ENCODE measurements at regions not wholly inside any gene's neighbourhood (a gene's known extent, or its start where the extent isn't known, plus 50 kb on each side); places are given as distances from the start of the nearest gene placed in this dataset.

GRCh38 chr5:166165596-166165995 is 2125.8 kb upstream of the WWC1 start:
- H3K4me3 Mint-ChIP-seq: no peak overlapping the region
- H3K9me3 Mint-ChIP-seq: peaks cover 0 to 10% (median 2%) of the 10 kb centered on the region in 11 donors
- H3K36me3 ChIP-seq (ENCODE audit: control insufficient read depth in 2 of 3, insufficient read depth in 3 of 3, low read length in 3 of 3): no peaks in the 10 kb centered on the region
- no peak overlapping the region for H3K4me3 ChIP-seq (ENCODE audit: low read length)
- H3K4me1 Mint-ChIP-seq: no peaks in the 10 kb centered on the region
- H3K4me1 ChIP-seq (ENCODE audit: control insufficient read depth in 2 of 2, insufficient read depth in 2 of 2, low read length in 2 of 2): no peaks in the 10 kb centered on the region
- no peak overlapping the region for H3K27ac ChIP-seq (ENCODE audit: low read depth, low read length)
- H3K27me3 Mint-ChIP-seq: no peaks in the 10 kb centered on the region
- ATAC-seq (no peak), DNase-seq (no peak)
- intact Hi-C loops (cut with micrococcal nuclease): no loop called here
- no peaks in the 10 kb centered on the region for H3K9me3 ChIP-seq (ENCODE audit: control insufficient read depth in 2 of 3, low read length in 3 of 3)
- POLR2A ChIA-PET: no interaction called here
- CTCF ChIA-PET: no interaction called here
- no peak overlapping the region for H3K27ac Mint-ChIP-seq
- H3K27me3 ChIP-seq (ENCODE audit: control insufficient read depth in 2 of 2, insufficient read depth in 2 of 2, low read length in 2 of 2): no peaks in the 10 kb centered on the region
- H3K36me3 Mint-ChIP-seq: no peaks in the 10 kb centered on the region

GRCh38 chr5:166166071-166166470 is 2125.4 kb upstream of the WWC1 start:
- Mint-ChIP-seq H3K4me1 (no peaks in the 10 kb centered on the region), H3K27ac (no peak overlapping the region), H3K36me3 (no peaks in the 10 kb centered on the region), H3K27me3 (no peaks in the 10 kb centered on the region), H3K9me3 (peaks cover 0 to 12% (median 3%) of the 10 kb centered on the region in 11 donors), H3K4me3 (no peak overlapping the region)
- Histone ChIP-seq H3K27ac (ENCODE audit: low read depth, low read length) (no peak overlapping the region), H3K4me1 (ENCODE audit: control insufficient read depth in 2 of 2, insufficient read depth in 2 of 2, low read length in 2 of 2) (no peaks in the 10 kb centered on the region), H3K4me3 (ENCODE audit: low read length) (no peak overlapping the region), H3K36me3 (ENCODE audit: control insufficient read depth in 2 of 3, insufficient read depth in 3 of 3, low read length in 3 of 3) (no peaks in the 10 kb centered on the region), H3K27me3 (ENCODE audit: control insufficient read depth in 2 of 2, insufficient read depth in 2 of 2, low read length in 2 of 2) (no peaks in the 10 kb centered on the region), H3K9me3 (ENCODE audit: control insufficient read depth in 2 of 3, low read length in 3 of 3) (no peaks in the 10 kb centered on the region)
- ChIA-PET POLR2A (no interaction called here), CTCF (no interaction called here)
- no peak for DNase-seq
- no peak for ATAC-seq
- intact Hi-C loops (cut with micrococcal nuclease): no loop called here

GRCh38 chr5:166172597-166172996 is 2118.8 kb upstream of the WWC1 start:
- Mint-ChIP-seq H3K27ac (no peak overlapping the region), H3K4me1 (no peaks in the 10 kb centered on the region), H3K36me3 (no peaks in the 10 kb centered on the region), H3K27me3 (no peaks in the 10 kb centered on the region), H3K9me3 (peaks cover 0 to 23% (median 6%) of the 10 kb centered on the region in 11 donors), H3K4me3 (no peak overlapping the region)
- intact Hi-C loops (cut with micrococcal nuclease): no loop called here
- no peak overlapping the region for H3K27ac ChIP-seq (ENCODE audit: low read depth, low read length)
- no peak for DNase-seq
- H3K36me3 ChIP-seq (ENCODE audit: control insufficient read depth in 2 of 3, insufficient read depth in 3 of 3, low read length in 3 of 3): no peaks in the 10 kb centered on the region
- ATAC-seq: no peak
- H3K4me1 ChIP-seq (ENCODE audit: control insufficient read depth in 2 of 2, insufficient read depth in 2 of 2, low read length in 2 of 2): no peaks in the 10 kb centered on the region
- CTCF ChIA-PET: no interaction called here
- no peak overlapping the region for H3K4me3 ChIP-seq (ENCODE audit: low read length)
- H3K9me3 ChIP-seq (ENCODE audit: control insufficient read depth in 2 of 3, low read length in 3 of 3): no peaks in the 10 kb centered on the region
- no peaks in the 10 kb centered on the region for H3K27me3 ChIP-seq (ENCODE audit: control insufficient read depth in 2 of 2, insufficient read depth in 2 of 2, low read length in 2 of 2)
- POLR2A ChIA-PET: no interaction called here

GRCh38 chr5:166178411-166179080 is 2112.9 kb upstream of the WWC1 start:
- CTCF ChIA-PET: no interaction called here
- Histone ChIP-seq H3K36me3 (ENCODE audit: control insufficient read depth in 2 of 3, insufficient read depth in 3 of 3, low read length in 3 of 3) (no peaks in the 10 kb centered on the region), H3K9me3 (ENCODE audit: control insufficient read depth in 2 of 3, low read length in 3 of 3) (no peaks in the 10 kb centered on the region), H3K4me3 (ENCODE audit: low read length) (no peak overlapping the region), H3K27ac (ENCODE audit: low read depth, low read length) (no peak overlapping the region), H3K4me1 (ENCODE audit: control insufficient read depth in 2 of 2, insufficient read depth in 2 of 2, low read length in 2 of 2) (no peaks in the 10 kb centered on the region), H3K27me3 (ENCODE audit: control insufficient read depth in 2 of 2, insufficient read depth in 2 of 2, low read length in 2 of 2) (no peaks in the 10 kb centered on the region)
- Mint-ChIP-seq H3K4me1 (no peaks in the 10 kb centered on the region), H3K9me3 (peaks cover 0 to 37% (median 8%) of the 10 kb centered on the region in 11 donors), H3K4me3 (no peak overlapping the region), H3K36me3 (no peaks in the 10 kb centered on the region), H3K27ac (no peak overlapping the region), H3K27me3 (no peaks in the 10 kb centered on the region)
- POLR2A ChIA-PET: no interaction called here
- ATAC-seq (no peak), DNase-seq (no peak)
- intact Hi-C loops (cut with micrococcal nuclease): no loop called here

- H3K27me3 Mint-ChIP-seq: no peaks in the 10 kb centered on the region
- H3K9me3 Mint-ChIP-seq: peaks cover 2 to 24% (median 7%) of the 10 kb centered on the region in 11 donors
- ATAC-seq: no peak
- H3K9me3 ChIP-seq (ENCODE audit: control insufficient read depth in 2 of 3, low read length in 3 of 3): no peaks in the 10 kb centered on the region
- H3K4me3 ChIP-seq (ENCODE audit: low read length): no peak overlapping the region
- no peaks in the 10 kb centered on the region for H3K4me1 Mint-ChIP-seq
- POLR2A ChIA-PET: no interaction called here
- no peak overlapping the region for H3K27ac ChIP-seq (ENCODE audit: low read depth, low read length)
- no peaks in the 10 kb centered on the region for H3K4me1 ChIP-seq (ENCODE audit: control insufficient read depth in 2 of 2, insufficient read depth in 2 of 2, low read length in 2 of 2)
- H3K36me3 ChIP-seq (ENCODE audit: control insufficient read depth in 2 of 3, insufficient read depth in 3 of 3, low read length in 3 of 3): no peaks in the 10 kb centered on the region
- no peak overlapping the region for H3K4me3 Mint-ChIP-seq
- CTCF ChIA-PET: no interaction called here
- no peak for DNase-seq
- H3K36me3 Mint-ChIP-seq: no peaks in the 10 kb centered on the region
- intact Hi-C loops (cut with micrococcal nuclease): no loop called here
- no peaks in the 10 kb centered on the region for H3K27me3 ChIP-seq (ENCODE audit: control insufficient read depth in 2 of 2, insufficient read depth in 2 of 2, low read length in 2 of 2)
- no peak overlapping the region for H3K27ac Mint-ChIP-seq
Measured at GRCh38 chr5:166185185-166185584, 2106.3 kb upstream of the WWC1 start.

- Histone ChIP-seq H3K4me3 (ENCODE audit: low read length) (no peak overlapping the region), H3K9me3 (ENCODE audit: control insufficient read depth in 2 of 3, low read length in 3 of 3) (no peaks in the 10 kb centered on the region), H3K27ac (ENCODE audit: low read depth, low read length) (no peak overlapping the region), H3K4me1 (ENCODE audit: control insufficient read depth in 2 of 2, insufficient read depth in 2 of 2, low read length in 2 of 2) (no peaks in the 10 kb centered on the region), H3K27me3 (ENCODE audit: control insufficient read depth in 2 of 2, insufficient read depth in 2 of 2, low read length in 2 of 2) (no peaks in the 10 kb centered on the region), H3K36me3 (ENCODE audit: control insufficient read depth in 2 of 3, insufficient read depth in 3 of 3, low read length in 3 of 3) (no peaks in the 10 kb centered on the region)
- no peaks in the 10 kb centered on the region for H3K4me1 Mint-ChIP-seq
- intact Hi-C loops (cut with micrococcal nuclease): no loop called here
- H3K36me3 Mint-ChIP-seq: no peaks in the 10 kb centered on the region
- H3K27me3 Mint-ChIP-seq: no peaks in the 10 kb centered on the region
- CTCF ChIA-PET: no interaction called here
- POLR2A ChIA-PET: no interaction called here
- H3K27ac Mint-ChIP-seq: no peak overlapping the region
- DNase-seq: no peak
- peaks cover 0 to 28% (median 7%) of the 10 kb centered on the region in 11 donors for H3K9me3 Mint-ChIP-seq
- no peak overlapping the region for H3K4me3 Mint-ChIP-seq
- no peak for ATAC-seq
Measured at GRCh38 chr5:166188501-166189325, 2102.7 kb upstream of the WWC1 start.

GRCh38 chr5:166192696-166193095 is 2098.7 kb upstream of the WWC1 start:
- Mint-ChIP-seq H3K4me1 (no peaks in the 10 kb centered on the region), H3K9me3 (peaks cover 0 to 31% (median 9%) of the 10 kb centered on the region in 11 donors), H3K27me3 (no peaks in the 10 kb centered on the region), H3K36me3 (no peaks in the 10 kb centered on the region), H3K27ac (no peak overlapping the region), H3K4me3 (no peak overlapping the region)
- no peak for ATAC-seq
- CTCF ChIA-PET: no interaction called here
- Histone ChIP-seq H3K36me3 (ENCODE audit: control insufficient read depth in 2 of 3, insufficient read depth in 3 of 3, low read length in 3 of 3) (no peaks in the 10 kb centered on the region), H3K4me1 (ENCODE audit: control insufficient read depth in 2 of 2, insufficient read depth in 2 of 2, low read length in 2 of 2) (no peaks in the 10 kb centered on the region), H3K27ac (ENCODE audit: low read depth, low read length) (no peak overlapping the region), H3K27me3 (ENCODE audit: control insufficient read depth in 2 of 2, insufficient read depth in 2 of 2, low read length in 2 of 2) (no peaks in the 10 kb centered on the region), H3K9me3 (ENCODE audit: control insufficient read depth in 2 of 3, low read length in 3 of 3) (no peaks in the 10 kb centered on the region), H3K4me3 (ENCODE audit: low read length) (no peak overlapping the region)
- DNase-seq: no peak
- intact Hi-C loops (cut with micrococcal nuclease): no loop called here
- POLR2A ChIA-PET: no interaction called here

Measured in naive thymus-derived CD4-positive, alpha-beta T cell (primary cell).